Sigmoid colon (tissue), 6 donors: ENCODE measurements at regions not wholly inside any gene's neighbourhood (a gene's known extent, or its start where the extent isn't known, plus 50 kb on each side); places are given as distances from the start of the nearest gene placed in this dataset.
A peak's percentile ranks its signal among the peaks of the same experiment; 100 is the strongest.
"Not testable (repeated sequence)": the region's sequence is repeated elsewhere in the genome, so short reads cannot be mapped to it uniquely, and the experiment has no call there.

ENCODE experiments used
- DNase-seq: peaks from one replicate; pipeline ENCODE4 v3.0.0-alpha.2; 2019
- H3K27ac ChIP-seq, 4 donors: fragments of 200-600 bp; sonication (generic); one replicate each; pipeline ENCODE4 v1.5.1; 2016 to 2019; ENCODE audit warnings: mild to moderate bottlenecking in 1 of 4
- H3K27me3 ChIP-seq, 3 donors: fragments of 200-600 bp; sonication (generic); one replicate each; pipeline ENCODE4 v1.5.1; 2019; ENCODE audit warnings: mild to moderate bottlenecking in 1 of 3
- H3K36me3 ChIP-seq, 4 donors: fragments of 200-600 bp; sonication (generic); one replicate each; pipeline ENCODE4 v1.5.1; 2016 to 2019
- H3K4me1 ChIP-seq, 4 donors: fragments of 200-600 bp; sonication (generic); one replicate each; pipeline ENCODE4 v1.5.1; 2017 to 2019
- H3K4me3 ChIP-seq, 4 donors: fragments of 200-600 bp; sonication (generic); one replicate each; pipeline ENCODE4 v1.5.1; 2017 to 2019; ENCODE audit warnings: mild to moderate bottlenecking in 2 of 4, moderate library complexity in 1 of 4
- H3K9me3 ChIP-seq, 4 donors: fragments of 200-600 bp in 3 of 4; sonication (generic) in 3 of 4; one replicate each; pipeline versions ENCODE4 v1.5.1 to v1.6.1; 2013 to 2019
- POLR2AphosphoS5 ChIP-seq, 4 donors: sonication (generic); formaldehyde crosslinking; IDR thresholded peaks; one replicate each; pipeline ENCODE4 v1.6.1; 2017; ENCODE audit warnings: antibody characterized with exemption in 4 of 4
- WGBS, 2 donors: extraction: QIAGEN DNeasy Blood & Tissue Kit; methylation state at CpG; one replicate each; pipeline ENCODE4 v1.1.7; 2013; 5-methylcytosine and 5-hydroxymethylcytosine counted together
- intact Hi-C: fragments of 100-400 bp; cut with DNase I; formaldehyde crosslinking; loops from one replicate; pipeline ENCODE4 v1.15.1; 2023
- donor health status: healthy with polysubstance abuse.
- donor health status: healthy.

DNA sequence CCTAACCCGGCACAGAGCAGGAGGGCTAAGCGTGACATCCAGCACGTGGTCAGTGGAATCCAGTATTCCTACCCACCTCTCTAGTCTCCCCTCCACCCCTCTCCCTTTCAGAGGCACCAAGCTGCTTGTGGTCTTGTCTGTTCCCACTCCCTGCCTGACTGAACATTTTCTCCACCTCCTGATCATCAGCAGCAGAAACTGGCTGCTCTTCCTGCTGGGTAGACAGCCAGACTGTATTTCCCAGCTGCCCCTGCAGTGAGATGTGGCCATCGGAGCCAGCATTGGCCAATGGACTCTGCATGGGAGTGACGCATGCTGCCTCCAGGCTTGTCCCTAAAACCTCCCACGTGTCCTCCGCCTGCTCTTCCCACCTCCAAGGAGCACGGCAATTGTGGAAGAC lies 143.8 kb downstream of the OR4F15 start:
- H3K27me3 ChIP-seq, H3K4me3 ChIP-seq, H3K9me3 ChIP-seq, DNase-seq, intact Hi-C loops, H3K27ac ChIP-seq, H3K36me3 ChIP-seq, H3K4me1 ChIP-seq: not testable (repeated sequence)
- TF ChIP-seq POLR2AphosphoS5 (IDR thresholded peaks at IDR 0.05) = peak in 1 of 4 donors; percentile 26
- 74 to 88% methylated on average over 3 to 5 of the region's 8 CpGs for WGBS, 2 donors

DNA sequence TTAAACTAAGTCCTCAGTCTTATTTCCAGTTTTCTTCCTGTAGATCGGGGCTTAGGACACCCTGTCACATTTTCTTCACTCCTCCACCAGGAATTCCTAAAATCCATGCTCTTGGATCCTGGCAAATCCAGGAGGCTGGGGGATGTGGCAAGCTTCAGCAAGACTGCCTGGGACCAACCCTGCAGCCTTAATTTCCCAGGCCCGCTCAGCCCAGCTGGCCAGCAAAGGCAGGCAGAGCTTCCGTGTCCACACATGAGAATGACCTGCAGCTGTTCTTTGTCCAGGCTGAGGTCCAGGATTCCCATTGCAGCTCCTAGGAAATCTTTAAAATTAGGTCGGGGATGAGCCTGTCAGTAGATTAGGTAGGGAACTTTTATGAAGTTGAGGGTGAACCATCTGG lies 146.7 kb downstream of the OR4F15 start:
- H3K27me3 ChIP-seq, H3K9me3 ChIP-seq, H3K36me3 ChIP-seq, H3K4me3 ChIP-seq, H3K4me1 ChIP-seq, intact Hi-C loops, H3K27ac ChIP-seq: not testable (repeated sequence)
- peak; percentile 79 for DNase-seq
- 77 to 82% methylated on average over 2 of the region's 4 CpGs for WGBS, 2 donors

DNA sequence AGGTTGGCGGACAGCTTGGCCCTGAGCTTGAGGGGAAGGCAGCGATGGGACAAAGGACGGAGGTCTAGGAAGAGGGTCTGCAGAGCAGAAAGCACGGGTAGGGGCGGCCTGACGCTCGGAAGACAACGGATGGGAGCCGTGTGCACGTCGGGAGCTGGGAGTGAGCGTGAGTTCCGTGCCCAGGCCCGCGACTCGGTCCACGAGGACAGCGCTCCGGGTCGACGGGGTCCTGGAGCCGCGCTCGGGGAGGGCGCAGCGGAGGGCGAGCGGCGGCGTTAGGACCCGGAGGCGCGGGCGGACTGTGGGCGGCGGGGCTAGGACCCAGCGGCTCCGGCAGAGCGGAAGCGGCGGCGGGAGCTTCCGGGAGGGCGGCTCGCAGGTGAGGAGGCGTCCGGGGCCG lies 149.3 kb downstream of the OR4F15 start:
- H3K9me3 ChIP-seq, DNase-seq, intact Hi-C loops, H3K27me3 ChIP-seq, H3K36me3 ChIP-seq, H3K27ac ChIP-seq: not testable (repeated sequence)
- Histone ChIP-seq H3K4me3 (peak overlapping the region in 1 of 4 donors; percentile 47), H3K4me1 (peaks cover 0 to 14% (median 2%) of the 10 kb centered on the region in 4 donors)
- WGBS, 2 donors = no CpG with 5 or more reads among the region's 48 CpGs

DNA sequence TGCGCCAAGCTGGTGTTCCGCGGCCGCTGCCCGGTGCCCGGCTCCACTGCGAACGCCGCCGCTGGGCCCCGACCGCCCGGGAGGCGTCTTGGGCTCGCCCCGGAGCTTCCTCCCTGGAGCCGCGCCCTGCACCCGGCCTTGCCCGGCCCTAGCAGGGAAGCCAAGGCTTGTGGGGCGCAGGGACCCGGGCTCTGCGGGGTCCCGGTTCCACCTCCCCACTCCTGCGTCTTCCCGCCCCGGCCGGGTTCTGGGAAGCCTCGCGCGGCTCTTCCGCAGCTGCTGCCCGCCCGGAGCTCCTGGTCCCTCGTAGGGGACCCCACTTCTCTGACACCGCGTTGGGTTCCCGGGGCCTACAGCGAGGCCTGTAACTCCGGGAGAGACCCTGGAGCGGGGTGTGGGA lies 149.8 kb downstream of the OR4F15 start:
- H3K36me3 ChIP-seq, H3K27me3 ChIP-seq, intact Hi-C loops, H3K9me3 ChIP-seq, DNase-seq, H3K27ac ChIP-seq: not testable (repeated sequence)
- H3K4me3 ChIP-seq = peak overlapping the region in 2 of 4 donors; percentile 47
- peaks cover 0 to 14% (median 2%) of the 10 kb centered on the region in 4 donors for H3K4me1 ChIP-seq
- WGBS, 2 donors = 0 to 1% methylated on average over 11 to 12 of the region's 41 CpGs

DNA sequence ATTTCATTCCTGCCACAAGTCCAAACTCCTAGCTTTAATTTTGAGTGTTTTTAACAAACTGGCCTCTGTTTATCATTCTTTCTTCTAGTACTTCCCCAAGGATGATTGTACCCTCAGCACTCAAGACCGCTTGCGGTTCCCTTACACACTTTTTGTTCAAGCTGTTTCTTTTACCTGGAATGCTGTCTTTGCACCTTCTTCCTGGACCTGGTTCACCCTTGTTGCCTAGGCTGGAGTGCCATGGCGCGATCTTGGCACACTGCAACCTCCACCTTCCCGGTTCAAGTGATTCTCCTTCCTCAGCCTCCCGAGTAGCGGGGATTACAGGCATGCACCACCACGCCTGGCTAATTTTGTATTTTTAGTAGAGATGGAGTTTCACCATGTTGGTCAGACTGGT lies 151.7 kb downstream of the OR4F15 start:
- H3K4me1 ChIP-seq = peaks cover 0 to 14% (median 2%) of the 10 kb centered on the region in 4 donors
- H3K36me3 ChIP-seq, H3K9me3 ChIP-seq, H3K27ac ChIP-seq, intact Hi-C loops, DNase-seq, H3K27me3 ChIP-seq, H3K4me3 ChIP-seq: not testable (repeated sequence)
- WGBS, 2 donors = 94 to 99% methylated on average over 6 of the region's 8 CpGs

DNA sequence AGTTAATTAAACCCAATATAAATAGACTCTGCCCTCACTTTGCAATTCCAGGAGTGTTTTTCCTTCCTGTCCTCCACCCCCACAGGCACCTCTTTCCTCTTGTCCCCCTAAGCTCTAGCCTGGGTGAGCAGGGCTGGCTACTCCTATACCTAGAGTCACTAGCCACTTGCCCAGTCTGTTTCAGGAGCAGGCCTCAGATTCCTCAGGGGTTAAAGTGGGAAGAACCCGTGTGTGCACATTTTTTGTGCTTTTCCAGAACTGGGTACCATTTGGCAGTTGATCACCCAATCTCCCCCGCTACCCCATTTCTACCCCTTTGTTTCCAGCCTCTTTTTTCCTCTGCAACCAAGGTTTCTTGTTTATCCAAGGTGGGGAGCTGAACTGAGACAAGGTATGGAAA lies 153.4 kb downstream of the OR4F15 start:
- intact Hi-C loops, H3K27ac ChIP-seq, H3K4me3 ChIP-seq, H3K9me3 ChIP-seq, H3K36me3 ChIP-seq, H3K27me3 ChIP-seq: not testable (repeated sequence)
- DNase-seq = peak; percentile 44
- WGBS, 2 donors = 82 to 91% methylated on average over 2 of the region's 2 CpGs
- peaks cover 0 to 14% (median 2%) of the 10 kb centered on the region in 4 donors for H3K4me1 ChIP-seq

DNA sequence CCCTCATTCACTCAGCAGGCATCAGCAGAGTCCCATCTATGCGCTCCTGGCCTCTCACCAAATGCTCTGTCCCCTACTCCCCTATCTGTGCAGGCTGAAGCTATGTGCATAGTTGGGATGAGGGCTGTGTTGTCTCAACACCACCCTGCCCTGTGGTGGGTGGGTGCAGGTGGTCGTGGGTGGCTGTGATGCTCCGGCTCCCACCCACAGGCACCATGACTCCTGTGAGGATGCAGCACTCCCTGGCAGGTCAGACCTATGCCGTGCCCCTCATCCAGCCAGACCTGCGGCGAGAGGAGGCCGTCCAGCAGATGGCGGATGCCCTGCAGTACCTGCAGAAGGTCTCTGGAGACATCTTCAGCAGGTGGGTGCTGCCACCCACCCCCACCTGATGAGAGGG lies 153.9 kb downstream of the OR4F15 start:
- H3K9me3 ChIP-seq, H3K27me3 ChIP-seq, intact Hi-C loops, H3K36me3 ChIP-seq, H3K4me3 ChIP-seq, H3K27ac ChIP-seq: not testable (repeated sequence)
- peaks cover 0 to 14% (median 2%) of the 10 kb centered on the region in 4 donors for H3K4me1 ChIP-seq
- WGBS, 2 donors = 95 to 98% methylated on average over 8 of the region's 8 CpGs
- peak; percentile 75 for DNase-seq

DNA sequence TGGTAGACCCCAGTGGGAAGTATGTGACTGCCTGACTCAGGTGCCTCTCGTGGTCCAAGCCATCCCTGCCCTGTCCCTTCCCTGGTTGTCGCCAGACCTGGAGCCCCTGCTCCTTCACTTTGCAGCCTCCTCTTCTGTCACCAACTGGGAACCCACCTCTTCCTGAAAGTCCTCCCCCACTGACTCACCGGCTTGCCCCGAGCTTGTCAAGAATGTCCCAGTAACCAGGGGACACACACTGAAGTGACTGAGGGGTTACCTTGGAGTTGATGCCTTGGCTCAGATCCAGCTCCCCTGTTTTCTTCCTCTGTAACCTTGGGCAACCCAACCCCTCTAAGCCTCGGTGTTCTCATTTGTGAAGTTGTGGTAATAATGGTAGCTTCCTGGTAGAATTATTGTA lies 155.4 kb downstream of the OR4F15 start:
- intact Hi-C loops = not testable (repeated sequence)
- peak; percentile 54 for DNase-seq

DNA sequence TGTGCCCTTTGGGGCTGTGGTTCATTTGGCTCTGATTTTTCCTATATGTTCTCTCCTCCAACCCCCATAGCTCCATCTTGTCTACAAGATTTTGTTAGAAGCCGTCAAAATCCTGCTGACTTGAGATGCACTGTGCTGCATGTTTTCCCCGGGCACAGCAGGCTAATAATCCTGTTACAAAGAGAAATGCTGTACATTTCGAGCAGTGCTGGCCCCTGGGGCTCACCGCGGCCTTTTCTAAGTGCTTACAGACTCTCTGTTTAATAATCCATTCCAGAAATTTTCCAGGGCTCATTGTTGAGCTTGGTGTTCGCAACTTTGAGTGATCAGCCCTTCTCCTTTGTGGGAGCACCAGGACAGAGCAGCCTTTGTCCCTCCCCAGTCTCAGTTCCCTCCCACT lies 158.6 kb downstream of the OR4F15 start:
- H3K4me3 ChIP-seq, intact Hi-C loops, DNase-seq, H3K36me3 ChIP-seq, H3K9me3 ChIP-seq, H3K4me1 ChIP-seq, H3K27ac ChIP-seq, H3K27me3 ChIP-seq: not testable (repeated sequence)
- WGBS, 2 donors = 89 to 93% methylated on average over 3 to 5 of the region's 6 CpGs

More for the DNA sequence above, 155.4 kb downstream of the OR4F15 start:
- H3K4me3 ChIP-seq, H3K9me3 ChIP-seq, H3K36me3 ChIP-seq, H3K27ac ChIP-seq, H3K27me3 ChIP-seq: not testable (repeated sequence)
- peaks cover 0 to 14% (median 2%) of the 10 kb centered on the region in 4 donors for H3K4me1 ChIP-seq
- WGBS, 2 donors = 93 to 97% methylated on average over 3 of the region's 5 CpGs

DNA sequence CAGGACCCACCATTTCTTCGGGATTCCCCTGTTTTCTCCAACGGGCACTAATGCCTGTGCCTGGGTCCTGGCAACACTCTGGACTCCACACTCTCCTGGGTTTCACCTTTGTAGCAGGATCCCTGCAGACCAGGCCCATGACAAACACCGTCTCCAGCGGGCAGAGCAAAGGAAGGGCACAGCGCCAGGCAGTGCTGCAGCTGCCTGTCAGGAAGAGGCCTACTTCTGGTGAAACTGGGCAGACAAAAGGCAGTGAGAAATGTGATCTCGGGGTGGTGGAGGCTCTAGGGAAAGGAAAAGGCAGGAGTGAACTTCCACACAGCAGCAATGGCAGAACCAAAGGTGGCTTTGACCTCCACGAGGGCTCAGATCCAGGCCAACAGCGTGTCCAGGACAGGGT lies 165.3 kb downstream of the OR4F15 start:
- not testable (repeated sequence) for DNase-seq

DNA sequence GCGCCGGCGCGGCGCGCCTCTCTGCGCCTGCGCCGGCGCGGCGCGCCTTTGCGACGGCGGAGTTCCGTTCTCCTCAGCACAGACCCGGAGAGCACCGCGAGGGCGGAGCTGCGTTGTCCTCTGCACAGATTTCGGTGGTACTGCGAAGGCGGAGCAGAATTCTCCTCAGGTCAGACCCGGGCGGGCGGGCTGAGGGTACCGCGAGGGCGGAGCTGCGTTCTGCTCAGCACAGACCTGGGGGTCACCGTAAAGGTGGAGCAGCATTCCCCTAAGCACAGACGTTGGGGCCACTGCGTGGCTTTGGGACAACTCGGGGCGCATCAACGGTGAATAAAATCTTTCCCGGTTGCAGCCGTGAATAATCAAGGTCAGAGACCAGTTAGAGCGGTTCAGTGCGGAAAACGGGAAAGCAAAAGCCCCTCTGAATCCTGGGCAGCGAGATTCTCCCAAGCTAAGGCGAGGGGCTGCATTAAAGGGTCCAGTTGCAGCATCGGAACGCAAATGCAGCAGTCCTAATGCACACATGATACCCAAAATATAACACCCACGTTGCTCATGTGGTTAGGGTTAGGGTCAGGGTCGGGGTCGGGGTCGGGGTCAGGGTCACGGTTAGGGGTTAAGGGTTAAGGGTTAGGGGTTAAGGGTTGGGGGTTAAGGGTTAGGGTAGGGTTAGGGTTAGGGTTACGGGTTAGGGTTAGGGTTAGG lies 168.4 kb downstream of the OR4F15 start:
- intact Hi-C loops, DNase-seq, H3K4me1 ChIP-seq, H3K36me3 ChIP-seq, H3K9me3 ChIP-seq, H3K27ac ChIP-seq, H3K4me3 ChIP-seq, H3K27me3 ChIP-seq: not testable (repeated sequence)
- WGBS, 2 donors = 85 to 90% methylated on average over 52 to 53 of the region's 53 CpGs

More for the DNA sequence above, 165.3 kb downstream of the OR4F15 start:
- H3K9me3 ChIP-seq, H3K27me3 ChIP-seq, H3K27ac ChIP-seq, H3K4me3 ChIP-seq, H3K4me1 ChIP-seq, intact Hi-C loops, H3K36me3 ChIP-seq: not testable (repeated sequence)
- WGBS, 2 donors = no CpG with 5 or more reads among the region's 8 CpGs
